Transverse colon (tissue), 4 donors: ENCODE measurements at regions not wholly inside any gene's neighbourhood (a gene's known extent, or its start where the extent isn't known, plus 50 kb on each side); places are given as distances from the start of the nearest gene placed in this dataset.

Experiments
- CTCF ChIP-seq, 5 experiments: fragments of 200-600 bp in 3 of 5; fragments of 450-650 bp in 2 of 5; sonication (generic) in 3 of 5; IDR thresholded peaks; 1 replicate in 2 of 5; 2 replicates in 3 of 5; pipeline ENCODE4 v1.5.1; 2016 to 2017; ENCODE audit warnings: antibody characterized with exemption in 5 of 5, inconsistent platforms in 3 of 5, mild to moderate bottlenecking in 2 of 5, moderate library complexity in 1 of 5
- EP300 ChIP-seq: sonication (generic); formaldehyde crosslinking; IDR thresholded peaks from one replicate; pipeline ENCODE4 v1.6.1; 2017; ENCODE audit warnings: antibody characterized with exemption, low read depth
- POLR2A ChIP-seq: fragments of 450-650 bp; IDR thresholded peaks from one replicate; pipeline ENCODE4 v1.6.1; 2016; ENCODE audit warnings: antibody characterized with exemption, mild to moderate bottlenecking, moderate library complexity
- POLR2AphosphoS5 ChIP-seq, 3 donors: sonication (generic); formaldehyde crosslinking; IDR thresholded peaks; one replicate each; pipeline ENCODE4 v1.6.1; 2016; ENCODE audit warnings: antibody characterized with exemption in 3 of 3

- TF ChIP-seq CTCF (IDR thresholded peaks at IDR 0.05) (no peak), POLR2A (no peak), EP300 (no peak), POLR2AphosphoS5 (IDR thresholded peaks at IDR 0.05) (no peak)
Observed at GRCh38 chr1:164926107-164926506, 367.1 kb downstream of the PBX1 start.
